RCC 7860 (cell line): ENCODE measurements at regions not wholly inside any gene's neighbourhood (a gene's known extent, or its start where the extent isn't known, plus 50 kb on each side); places are given as distances from the start of the nearest gene placed in this dataset.
"Not testable (repeated sequence)": the region's sequence is repeated elsewhere in the genome, so short reads cannot be mapped to it uniquely, and the experiment has no call there.

Source experiments
- DNase-seq: peaks from one replicate; pipeline ENCODE4 v3.0.0-alpha.2; 2015; ENCODE audit warnings: low spot score
- FAIRE-seq: peaks from 2 replicates; lab custom pipeline; 2012; peaks lifted over from hg19 to GRCh38; lab: Jason Lieb, UNC

DNA sequence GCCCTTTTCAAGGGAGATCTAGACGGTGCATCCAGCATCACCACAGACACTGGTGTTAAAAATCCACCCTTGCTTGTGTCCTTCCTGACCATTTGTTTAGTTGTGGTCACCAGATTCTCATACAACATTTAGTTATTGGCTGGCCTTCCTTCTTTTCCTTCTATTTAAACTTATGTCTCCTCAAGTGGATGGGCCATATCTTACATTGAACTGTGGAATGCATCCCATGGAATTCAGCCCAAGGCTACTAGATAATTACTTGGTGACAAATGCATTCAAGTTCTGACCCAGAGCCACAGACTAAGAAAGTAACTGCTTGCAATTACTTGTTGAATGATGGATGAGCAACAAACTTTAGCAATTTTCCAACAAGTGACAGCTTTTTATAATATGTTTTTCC is 198.9 kb upstream of the SSTR4 start:
- FAIRE-seq (no peak), DNase-seq (no peak)

DNA sequence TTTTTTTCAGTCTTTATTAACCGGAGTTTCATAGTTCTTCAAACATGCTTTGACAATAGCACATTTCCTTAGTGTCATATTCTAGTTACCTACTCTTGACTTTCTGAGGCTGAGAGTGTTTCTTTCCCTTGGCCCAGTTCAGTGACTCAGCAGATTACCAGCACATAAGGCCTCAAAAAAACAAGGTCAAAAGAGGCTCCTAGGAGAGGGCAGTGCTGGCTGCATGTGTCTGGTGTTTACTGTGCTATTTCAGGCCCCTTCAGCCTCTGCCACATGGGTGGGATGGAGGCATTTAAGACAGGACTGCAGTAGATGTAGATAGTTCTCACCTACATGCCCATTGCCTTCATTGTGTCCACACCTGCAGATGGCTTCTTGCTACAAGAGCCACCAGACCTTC is 198.2 kb upstream of the SSTR4 start:
- FAIRE-seq = no peak

DNA sequence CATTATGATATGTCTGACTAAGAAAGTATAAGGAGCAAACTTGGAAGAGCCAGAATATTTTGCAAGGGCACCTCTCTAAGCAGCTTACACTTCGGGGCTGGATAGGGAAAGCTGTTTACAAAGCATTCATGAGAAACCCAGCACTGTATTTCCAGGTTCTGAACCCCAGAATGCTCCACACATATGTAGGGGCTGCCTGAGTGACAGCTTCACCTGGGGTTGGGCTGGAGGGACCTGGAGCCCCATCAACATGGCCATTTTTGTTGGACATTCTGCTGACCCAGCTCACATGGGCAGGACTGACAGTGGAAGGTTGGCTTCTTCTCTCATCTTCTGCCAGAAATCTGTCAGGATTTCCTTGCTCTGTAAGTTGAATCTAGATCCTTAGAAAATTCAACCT is 197.1 kb upstream of the SSTR4 start:
- FAIRE-seq (no peak), DNase-seq (no peak)

More for the DNA sequence above, 198.2 kb upstream of the SSTR4 start:
- no peak for DNase-seq

DNA sequence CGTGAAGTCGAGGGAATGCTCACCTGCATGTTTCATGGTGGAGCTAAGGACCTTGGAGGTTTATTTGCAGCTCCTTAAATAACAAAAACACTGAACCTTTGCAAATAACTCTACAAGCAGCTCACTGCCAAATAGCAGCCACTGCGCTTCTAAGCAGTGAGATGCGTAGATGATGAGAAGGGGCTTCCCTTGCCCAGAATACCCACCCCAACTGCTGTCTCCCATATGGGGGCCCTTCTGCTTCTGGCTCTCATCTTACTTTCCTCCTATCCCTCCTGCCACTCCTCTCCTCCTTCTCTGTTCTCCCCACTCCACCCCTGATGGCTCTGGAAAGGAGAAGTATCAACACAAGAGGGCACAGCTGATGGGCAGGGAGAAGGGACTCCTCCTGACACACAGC is 193.3 kb upstream of the SSTR4 start:
- DNase-seq (no peak), FAIRE-seq (no peak)

DNA sequence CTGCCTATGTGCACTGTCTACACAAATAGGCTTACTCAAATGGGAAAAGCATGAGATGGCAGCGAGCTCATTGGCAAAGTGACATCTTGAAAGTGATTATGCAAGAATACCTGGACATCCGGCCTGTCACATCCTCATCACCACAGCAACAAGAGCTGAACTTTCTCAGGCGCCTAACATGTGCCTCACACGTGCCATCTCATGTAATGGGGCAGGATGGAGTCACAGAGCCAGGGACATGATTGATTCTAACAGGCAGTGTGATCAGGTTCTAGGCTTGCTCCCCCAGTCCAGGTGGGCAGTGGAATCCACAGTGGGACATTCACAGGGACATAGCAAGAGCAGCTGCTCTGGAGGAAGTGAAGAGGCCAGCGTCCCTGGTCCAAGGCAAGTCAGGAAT is 192.3 kb upstream of the SSTR4 start:
- FAIRE-seq = no peak
- no peak for DNase-seq

DNA sequence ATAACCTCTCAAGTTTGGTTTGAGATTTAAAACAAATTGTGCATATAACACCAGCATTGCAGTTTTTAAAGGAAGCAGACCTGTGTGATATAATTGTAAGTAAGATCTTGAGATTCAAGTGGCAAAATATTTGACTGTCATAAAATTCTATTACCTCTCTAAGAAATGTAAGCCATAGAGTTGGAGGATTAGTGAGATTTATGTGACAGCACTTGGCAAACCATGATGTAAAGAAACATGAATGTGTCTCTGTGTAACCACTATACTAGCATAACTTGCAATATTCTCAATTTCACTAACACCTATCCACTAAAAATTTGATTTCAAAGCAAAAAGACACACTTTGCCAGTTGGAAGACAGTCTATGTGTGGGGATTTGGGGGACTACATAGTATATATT is 190.2 kb upstream of the SSTR4 start:
- no peak for FAIRE-seq
- DNase-seq = no peak

DNA sequence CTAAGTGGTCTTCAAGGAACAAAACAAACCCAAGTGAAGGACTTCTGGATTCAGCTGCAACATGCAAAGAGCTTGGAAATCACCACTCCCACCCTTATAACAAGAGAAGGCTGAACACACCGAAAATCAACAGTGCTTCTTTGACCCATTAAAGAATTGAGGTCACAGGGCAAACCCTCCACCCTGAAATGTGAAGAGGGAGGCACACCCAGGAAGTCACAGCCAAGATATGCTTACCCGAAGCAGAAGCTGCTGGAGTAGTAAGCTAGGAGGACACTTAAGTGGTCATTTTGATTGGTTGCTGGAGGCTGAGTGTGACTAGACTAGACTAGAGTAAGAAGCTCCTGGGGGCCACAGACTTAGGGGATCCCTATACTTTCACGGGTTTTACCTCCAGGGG is 188.2 kb upstream of the SSTR4 start:
- FAIRE-seq = no peak

DNA sequence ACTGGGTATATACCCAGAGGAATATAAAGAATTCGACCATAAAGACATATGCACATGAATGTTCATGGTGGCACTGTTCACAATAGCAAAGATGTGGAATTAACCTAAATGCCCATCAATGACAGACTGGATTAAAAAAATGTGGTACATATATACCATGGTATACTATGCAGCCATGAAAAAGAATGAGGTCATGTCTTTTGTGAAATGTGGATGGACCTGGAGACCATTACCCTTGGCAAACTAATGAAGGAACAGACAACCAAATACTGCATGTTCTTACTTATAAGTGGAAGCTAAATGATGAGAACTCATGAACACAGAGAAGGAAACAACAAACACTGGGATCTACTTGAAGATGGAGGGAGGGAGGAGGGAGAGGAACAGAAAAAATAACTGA is 186.7 kb upstream of the SSTR4 start:
- FAIRE-seq (no peak), DNase-seq (no peak)

More for the DNA sequence above, 188.2 kb upstream of the SSTR4 start:
- no peak for DNase-seq

DNA sequence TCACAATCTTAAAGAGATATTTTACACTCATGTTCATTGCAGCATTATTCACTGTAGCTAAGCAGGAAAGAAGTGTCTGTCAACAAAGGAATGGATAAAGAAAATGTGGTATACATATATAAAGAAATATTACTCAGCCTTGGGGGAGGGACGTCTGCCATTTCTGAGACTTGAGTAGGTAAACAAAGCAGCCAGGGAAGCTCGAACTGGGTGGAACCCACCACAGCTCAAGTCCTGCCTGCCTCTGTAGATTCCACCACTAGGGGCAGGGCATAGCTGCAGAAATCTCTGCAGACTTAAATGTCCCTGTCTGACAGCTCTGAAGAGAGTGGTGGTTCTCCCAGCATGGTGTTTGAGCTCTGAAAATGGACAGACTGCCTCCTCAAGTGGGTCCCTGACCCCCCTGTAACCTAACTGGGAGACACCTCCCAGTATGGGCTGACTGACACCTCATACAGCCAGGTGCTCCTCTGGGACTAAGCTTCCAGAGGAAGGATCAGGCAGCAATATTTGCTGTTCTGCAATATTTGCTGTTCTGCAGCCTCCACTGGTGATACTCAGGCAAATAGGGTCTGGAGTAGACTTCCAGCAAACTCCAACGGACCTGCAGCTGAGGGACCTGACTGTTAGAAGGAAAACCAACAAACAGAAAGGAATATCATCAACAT is 183.3 kb upstream of the SSTR4 start:
- DNase-seq, FAIRE-seq: not testable (repeated sequence)

DNA sequence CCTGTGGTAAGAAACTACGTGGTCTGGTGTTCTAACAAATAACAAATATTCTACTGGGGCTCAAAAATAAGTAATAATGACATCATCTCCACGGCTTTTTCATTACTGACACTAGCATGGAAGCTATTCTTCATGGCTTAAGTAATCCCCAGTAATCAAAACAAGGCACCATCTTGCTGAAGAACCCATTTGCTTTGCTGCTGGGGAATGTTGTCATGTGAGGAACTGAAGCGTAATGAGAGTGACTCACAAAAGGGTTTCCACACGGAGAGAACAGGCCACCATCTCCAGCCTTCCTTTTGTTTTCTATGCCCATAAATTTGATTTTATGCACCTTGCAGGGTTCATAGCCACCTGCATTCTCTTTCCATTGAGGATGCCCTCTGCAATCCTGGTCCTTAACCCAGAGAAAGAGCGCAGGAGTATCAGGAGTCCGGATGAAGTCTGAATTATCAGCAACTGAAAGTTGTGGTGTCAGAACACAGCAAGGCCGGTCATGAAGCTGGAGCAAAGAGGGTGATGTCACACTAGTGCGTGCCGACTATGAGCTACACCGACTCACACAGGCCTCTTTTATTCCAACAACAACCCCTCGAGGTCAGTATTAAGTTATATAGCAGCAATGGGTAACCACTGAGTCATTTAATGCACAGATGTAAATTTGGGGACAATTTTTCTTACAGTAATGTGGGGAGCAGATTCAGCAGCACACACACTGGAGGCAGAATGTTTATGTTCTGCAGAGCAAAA is 173.7 kb upstream of the SSTR4 start:
- no peak for FAIRE-seq
- DNase-seq = peak; percentile 18

DNA sequence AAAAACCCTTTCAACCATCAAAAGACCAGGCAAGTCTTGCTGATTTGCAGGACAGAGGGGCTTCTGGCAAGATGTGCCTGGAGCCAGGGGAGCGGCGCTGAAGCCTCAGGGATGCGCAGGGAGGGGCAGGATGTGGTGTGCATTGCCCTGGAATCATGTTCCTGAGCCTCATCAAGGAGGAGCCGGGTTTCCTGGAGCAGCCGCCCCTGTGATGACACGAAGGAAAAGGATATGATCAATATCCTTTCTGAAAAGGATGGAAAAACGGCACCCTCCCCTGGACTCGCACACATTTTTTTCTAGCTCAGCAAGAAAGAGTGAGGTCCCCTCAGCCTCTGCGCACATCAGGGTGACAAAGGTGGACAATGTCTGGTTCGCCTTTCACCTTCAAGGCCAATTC is 173.1 kb upstream of the SSTR4 start:
- no peak for DNase-seq
- FAIRE-seq = no peak

DNA sequence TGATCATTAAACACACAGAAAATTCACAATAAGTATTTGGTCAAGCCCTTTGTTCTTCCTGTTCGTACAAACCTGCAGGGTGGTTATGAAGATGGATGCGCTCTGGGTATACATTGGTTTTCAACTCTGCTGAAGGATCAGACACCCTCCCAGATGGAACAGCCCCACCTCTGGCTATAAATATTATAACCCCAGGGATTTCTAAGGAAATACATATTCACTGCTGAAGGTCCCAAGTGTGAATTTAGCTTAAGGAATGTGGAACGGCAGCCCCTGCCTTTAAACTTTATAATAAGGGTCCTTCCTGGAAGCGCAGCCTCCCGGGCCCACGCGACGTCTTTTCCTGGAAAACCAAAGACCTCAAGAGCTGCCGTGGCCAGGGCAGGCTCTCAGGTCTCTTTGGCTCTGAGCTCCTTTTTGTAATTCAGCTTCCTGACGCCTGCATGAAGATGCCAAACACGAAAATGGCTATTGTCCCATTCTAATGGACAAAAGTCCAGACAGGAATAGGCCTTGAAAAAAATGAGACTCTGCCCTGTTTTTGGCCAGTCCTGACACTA is 172.4 kb upstream of the SSTR4 start:
- FAIRE-seq (no peak), DNase-seq (no peak)

DNA sequence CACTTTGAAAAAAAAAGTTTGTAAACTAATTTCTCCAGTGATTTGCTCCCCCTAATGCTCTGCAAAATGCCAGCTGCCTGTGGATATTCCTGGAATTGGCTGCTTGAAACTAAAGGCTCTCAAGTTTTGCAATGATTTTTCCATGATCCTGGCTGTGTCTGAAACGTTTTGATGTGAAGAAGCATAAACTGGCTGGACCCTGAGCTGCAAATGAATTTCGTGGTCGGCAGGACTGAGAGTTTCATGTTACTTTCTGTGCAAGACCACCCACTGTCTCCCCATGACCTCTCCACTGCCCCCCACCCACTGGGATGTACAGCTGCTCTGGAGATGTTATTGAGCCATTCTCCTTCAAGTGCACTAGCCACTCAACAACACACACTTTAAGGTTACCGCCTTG is 171.3 kb upstream of the SSTR4 start:
- no peak for FAIRE-seq

DNA sequence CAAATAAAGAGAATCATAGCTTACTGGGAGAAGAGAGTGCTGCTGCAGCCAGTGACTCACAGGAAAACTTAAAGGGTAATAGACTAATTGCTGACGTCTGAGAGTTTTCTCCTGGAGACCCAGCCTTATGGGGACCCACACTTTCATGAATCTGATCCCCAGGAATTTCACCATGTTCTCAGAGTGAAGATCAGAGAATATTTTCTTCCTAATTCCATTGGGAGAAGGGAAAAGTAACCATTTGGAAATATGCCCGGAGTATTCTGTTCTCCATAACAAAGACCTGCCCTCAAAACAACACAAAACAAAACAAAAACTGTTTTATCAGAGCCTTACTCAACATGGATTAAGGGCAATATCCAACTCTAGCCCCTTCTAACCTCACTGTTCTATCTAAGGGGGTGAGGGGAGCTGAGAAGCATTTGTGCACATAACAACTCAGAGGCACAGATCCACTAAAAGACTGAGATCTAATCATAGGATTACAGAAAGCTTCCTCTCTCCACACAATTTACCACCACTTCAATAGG is 168.2 kb upstream of the SSTR4 start:
- DNase-seq = no peak
- FAIRE-seq = no peak

More for the DNA sequence above, 171.3 kb upstream of the SSTR4 start:
- no peak for DNase-seq

DNA sequence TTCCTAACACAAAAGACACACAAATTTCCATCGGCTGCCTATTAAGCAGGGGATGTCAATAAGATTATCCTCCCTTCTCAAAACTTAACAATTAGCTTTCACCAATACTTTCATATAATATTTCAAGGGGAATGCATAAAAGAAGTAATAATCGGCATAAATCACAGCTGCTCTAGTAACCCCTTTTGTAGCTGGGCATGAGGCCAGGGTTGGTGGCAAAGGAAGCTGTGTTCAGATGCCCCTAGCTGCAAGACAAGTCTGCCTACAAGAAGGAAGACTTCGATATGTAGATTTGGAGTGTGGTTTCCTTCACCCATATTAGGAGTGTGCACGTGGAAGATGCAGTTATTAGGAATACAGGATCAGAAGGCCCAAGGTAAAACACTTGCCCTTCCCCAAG is 156.9 kb upstream of the SSTR4 start:
- FAIRE-seq = no peak
- DNase-seq = no peak

DNA sequence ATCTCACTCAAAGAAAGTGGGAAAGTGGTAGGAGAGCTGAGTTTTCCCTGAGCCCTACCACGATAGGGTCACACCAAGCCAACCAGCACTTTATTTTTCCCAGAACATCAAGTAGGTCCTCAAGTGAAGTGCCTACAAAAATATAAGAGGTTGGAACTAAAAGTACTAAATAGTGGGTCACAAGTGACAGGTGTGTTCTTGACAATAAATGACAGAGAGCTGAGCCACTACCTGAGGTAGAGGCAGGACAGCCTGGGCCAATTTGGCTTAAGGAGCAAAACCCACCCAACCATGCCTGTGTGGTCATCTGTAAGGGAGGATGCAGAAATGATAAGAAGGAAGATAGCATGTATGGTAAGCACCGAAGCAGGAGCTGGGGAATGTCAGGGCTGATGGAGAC is 154.8 kb upstream of the SSTR4 start:
- FAIRE-seq = no peak

DNA sequence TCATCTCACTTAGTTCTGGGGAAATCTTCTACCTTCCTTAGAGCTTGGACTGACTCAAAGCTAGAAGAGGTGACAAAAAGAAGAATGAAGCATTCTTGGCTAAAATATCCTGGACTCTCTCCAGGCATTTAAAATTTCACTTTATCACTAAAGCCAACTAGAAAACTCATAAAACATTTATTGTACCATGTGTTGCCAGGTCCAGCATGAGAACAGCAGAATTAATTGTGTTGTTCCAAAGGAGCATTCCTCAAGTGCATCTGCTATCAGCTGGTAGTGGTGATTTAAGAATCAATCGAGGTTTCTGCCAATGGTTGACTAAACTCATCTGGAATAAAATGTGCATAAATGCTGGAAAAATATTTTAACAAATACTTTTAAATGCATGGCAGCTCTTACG is 147.3 kb upstream of the SSTR4 start:
- FAIRE-seq (no peak), DNase-seq (no peak)

More for the DNA sequence above, 154.8 kb upstream of the SSTR4 start:
- DNase-seq = no peak

DNA sequence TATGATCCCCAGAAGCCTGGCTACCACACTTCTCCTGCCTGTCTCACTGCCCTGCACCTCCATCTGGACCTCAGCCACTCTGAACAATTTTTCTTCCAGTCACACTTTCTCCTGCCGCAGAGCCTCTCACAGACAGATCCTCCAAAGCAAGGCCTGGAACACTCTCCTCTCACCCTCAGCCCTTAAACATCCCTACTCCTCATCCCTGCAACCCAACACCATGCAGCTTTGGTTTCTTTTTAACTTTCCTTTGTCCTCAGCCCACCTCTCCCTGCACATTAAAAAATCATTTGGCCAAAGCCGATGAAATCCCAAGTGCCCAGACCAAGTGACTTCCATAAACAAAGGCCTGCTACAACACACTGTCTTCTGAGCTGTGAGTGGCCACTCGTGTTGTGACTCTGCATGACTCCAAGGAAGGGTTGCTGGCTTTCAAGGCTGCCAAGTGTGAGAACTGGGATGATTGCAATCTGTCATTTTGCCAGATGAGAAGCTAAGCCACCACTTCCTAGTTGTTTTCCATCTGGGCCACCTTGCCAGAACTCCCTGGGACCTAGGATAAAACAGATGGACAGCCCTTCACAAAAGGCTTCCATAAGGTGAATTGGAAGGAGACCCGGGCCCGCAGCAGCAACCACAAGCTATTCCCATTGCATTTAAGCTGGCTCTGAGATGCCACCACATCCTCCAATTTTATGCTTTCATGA is 144.4 kb upstream of the SSTR4 start:
- FAIRE-seq (no peak), DNase-seq (no peak)

DNA sequence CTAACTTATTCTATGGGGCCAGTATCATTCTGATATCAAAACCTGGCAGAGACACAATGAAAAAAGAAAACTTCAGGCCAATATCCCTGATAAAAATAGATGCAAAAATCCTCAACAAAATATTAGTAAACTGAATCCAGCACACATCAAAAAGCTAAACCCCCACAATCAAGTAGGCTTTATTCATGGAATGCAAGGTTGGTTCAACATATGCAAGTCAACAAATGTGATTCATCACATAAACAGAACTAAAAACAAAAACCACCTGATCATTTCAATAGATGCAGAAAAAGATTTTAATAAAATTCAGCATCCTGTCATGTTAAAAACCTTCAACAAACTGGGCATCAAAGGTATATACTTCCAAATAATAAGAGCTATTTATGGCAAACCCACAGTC is 133.9 kb upstream of the SSTR4 start:
- DNase-seq (no peak), FAIRE-seq (no peak)

DNA sequence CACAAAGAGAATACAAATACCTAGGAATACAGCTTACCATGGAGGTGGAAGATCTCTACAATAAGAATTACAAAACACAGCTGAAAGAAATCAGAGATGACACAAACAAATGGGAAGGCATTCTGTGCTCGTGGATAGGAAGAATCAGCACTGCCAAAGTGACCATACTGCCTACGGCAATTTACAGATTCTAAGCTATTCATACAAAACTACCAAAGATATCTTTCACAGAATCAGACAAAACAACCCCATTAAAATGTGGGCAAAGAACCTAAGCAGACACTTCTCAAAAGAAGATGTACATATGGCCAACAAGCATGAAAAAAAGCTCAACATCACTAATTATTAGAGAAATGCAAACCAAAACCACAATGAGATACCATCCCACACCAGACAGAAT is 133.2 kb upstream of the SSTR4 start:
- FAIRE-seq = no peak
- DNase-seq = no peak

DNA sequence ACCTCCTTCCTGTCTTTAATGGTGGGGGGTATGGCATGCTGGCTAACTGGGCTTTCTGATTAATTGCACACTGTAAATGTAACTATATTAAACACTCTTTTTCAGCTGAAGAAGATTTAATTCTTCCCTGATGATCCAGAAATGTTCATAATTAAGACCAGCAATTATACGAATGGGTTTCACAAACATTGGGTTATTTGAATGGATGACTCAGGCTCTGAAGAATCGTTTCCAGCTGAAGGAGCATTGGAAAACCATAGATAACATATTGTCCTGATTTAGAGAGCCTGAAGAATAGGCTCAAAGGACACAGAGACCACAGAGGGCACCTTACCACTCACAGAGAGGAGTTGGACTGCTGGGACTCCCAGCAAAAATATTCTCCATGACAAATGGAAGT is 130.7 kb upstream of the SSTR4 start:
- FAIRE-seq (no peak), DNase-seq (no peak)
